Body of pancreas (tissue), 4 donors: ENCODE measurements at regions not wholly inside any gene's neighbourhood (a gene's known extent, or its start where the extent isn't known, plus 50 kb on each side); places are given as distances from the start of the nearest gene placed in this dataset.

Experiments
- ATAC-seq: fragments of 150-250 bp; one replicate; pipeline ENCODE4 v1.9.1; 2016
- DNase-seq, 4 donors: peaks; one replicate each; pipeline ENCODE4 v3.0.0-alpha.2; 2019
- H3K27ac ChIP-seq, 4 donors: fragments of 200-600 bp; sonication (generic); 1 replicate in 3 of 4; 2 replicates in 1 of 4; pipeline versions ENCODE4 v1.5.1 to v1.6.1; 2016 to 2019; ENCODE audit warnings: mild to moderate bottlenecking in 1 of 4, mixed read lengths in 1 of 4, moderate library complexity in 1 of 4
- H3K27me3 ChIP-seq, 2 donors: fragments of 200-600 bp; sonication (generic); one replicate each; pipeline ENCODE4 v1.6.0; 2016; ENCODE audit warnings: mild to moderate bottlenecking in 1 of 2
- H3K36me3 ChIP-seq, 2 donors: fragments of 200-600 bp; sonication (generic); replicated peaks in 1 of 2; 2 replicates each; pipeline ENCODE4 v1.5.1; 2016; ENCODE audit warnings: low read depth in 2 of 2; ENCODE audit not compliant: insufficient read depth in 1 of 2
- H3K4me1 ChIP-seq: fragments of 200-600 bp; sonication (generic); one replicate; pipeline ENCODE4 v1.6.0; 2016
- H3K4me3 ChIP-seq, 2 donors: fragments of 200-600 bp; sonication (generic); 1 replicate in 1 of 2; 2 replicates in 1 of 2; pipeline ENCODE4 v1.5.1; 2016 to 2019
- H3K9me3 ChIP-seq, 3 donors: fragments of 200-600 bp; sonication (generic); 1 replicate in 2 of 3; 2 replicates in 1 of 3; pipeline ENCODE4 v1.5.1; 2016
- CTCF ChIP-seq, 7 experiments: fragments of 450-650 bp in 4 of 7; fragments of 200-600 bp in 3 of 7; sonication (generic) in 3 of 7; IDR thresholded peaks; one replicate each; pipeline ENCODE4 v1.5.1; 2016 to 2019; ENCODE audit warnings: antibody characterized with exemption in 7 of 7
- POLR2A ChIP-seq, 3 donors: fragments of 450-650 bp; IDR thresholded peaks; one replicate each; pipeline ENCODE4 v1.6.1; 2016; ENCODE audit warnings: antibody characterized with exemption in 3 of 3, mild to moderate bottlenecking in 2 of 3
- WGBS, 2 donors: methylation state at CpG; one replicate each; pipeline ENCODE4 v1.1.5; 2017; 5-methylcytosine and 5-hydroxymethylcytosine counted together
- intact Hi-C: fragments of 100-400 bp; cut with DNase I; formaldehyde crosslinking; loops from one replicate; pipeline ENCODE4 v1.15.1; 2023

- peaks cover 11% of the 10 kb centered on the region for H3K4me1 ChIP-seq
- WGBS, 2 donors: 42 to 56% methylated on average over 6 of the region's 6 CpGs
- H3K9me3 ChIP-seq: no peaks in the 10 kb centered on the region
- no peaks in the 10 kb centered on the region for H3K27me3 ChIP-seq
- H3K27ac ChIP-seq: no peak overlapping the region
- no peak overlapping the region for H3K4me3 ChIP-seq
- H3K36me3 ChIP-seq: no peaks in the 10 kb centered on the region
- ATAC-seq (no peak), DNase-seq (no peak)
- intact Hi-C loops: no loop called here
- no peak for TF ChIP-seq CTCF (IDR thresholded peaks at IDR 0.05)
- TF ChIP-seq POLR2A (IDR thresholded peaks at IDR 0.05): no peak
Measured at GRCh38 chr16:8510160-8510559, 80.2 kb downstream of the TMEM114 start.

GRCh38 chr16:8505327-8505991, 84.9 kb downstream of the TMEM114 start:
- Histone ChIP-seq H3K9me3 (no peaks in the 10 kb centered on the region), H3K36me3 (no peaks in the 10 kb centered on the region), H3K27ac (peak overlapping the region in 3 of 4 donors; percentile 25 to 58 (median 33)), H3K4me1 (peaks cover 17% of the 10 kb centered on the region), H3K4me3 (no peak overlapping the region), H3K27me3 (no peaks in the 10 kb centered on the region)
- 12 to 13% methylated on average over 7 of the region's 7 CpGs for WGBS, 2 donors
- DNase-seq (no peak), ATAC-seq (peak; percentile 91)
- intact Hi-C loops: no loop called here
- TF ChIP-seq POLR2A (IDR thresholded peaks at IDR 0.05) (no peak), CTCF (IDR thresholded peaks at IDR 0.05) (no peak)

- Histone ChIP-seq H3K27me3 (no peaks in the 10 kb centered on the region), H3K9me3 (no peaks in the 10 kb centered on the region), H3K27ac (no peak overlapping the region), H3K4me1 (peaks cover 17% of the 10 kb centered on the region), H3K4me3 (no peak overlapping the region), H3K36me3 (no peaks in the 10 kb centered on the region)
- ATAC-seq (no peak), DNase-seq (no peak)
- intact Hi-C loops: no loop called here
- WGBS, 2 donors: 59 to 69% methylated on average over 2 of the region's 2 CpGs
- TF ChIP-seq POLR2A (IDR thresholded peaks at IDR 0.05) (no peak), CTCF (IDR thresholded peaks at IDR 0.05) (no peak)
Measured at GRCh38 chr16:8502446-8502845, 87.9 kb downstream of the TMEM114 start.

GRCh38 chr16:8500351-8500750, 90.0 kb downstream of the TMEM114 start:
- DNase-seq (no peak), ATAC-seq (no peak)
- Histone ChIP-seq H3K36me3 (no peaks in the 10 kb centered on the region), H3K9me3 (no peaks in the 10 kb centered on the region), H3K27ac (no peak overlapping the region), H3K4me1 (peaks cover 8% of the 10 kb centered on the region), H3K4me3 (no peak overlapping the region), H3K27me3 (no peaks in the 10 kb centered on the region)
- 7 to 13% methylated on average over 1 of the region's 1 CpG for WGBS, 2 donors
- intact Hi-C loops: no loop called here
- TF ChIP-seq CTCF (IDR thresholded peaks at IDR 0.05): no peak
- TF ChIP-seq POLR2A (IDR thresholded peaks at IDR 0.05): no peak

GRCh38 chr16:8496364-8496763, 93.9 kb downstream of the TMEM114 start:
- DNase-seq: no peak
- 63 to 65% methylated on average over 3 of the region's 3 CpGs for WGBS, 2 donors
- H3K27ac ChIP-seq: no peak overlapping the region
- intact Hi-C loops: no loop called here
- ATAC-seq: no peak
- H3K4me3 ChIP-seq: no peak overlapping the region
- H3K27me3 ChIP-seq: no peaks in the 10 kb centered on the region
- no peaks in the 10 kb centered on the region for H3K36me3 ChIP-seq
- TF ChIP-seq CTCF (IDR thresholded peaks at IDR 0.05) (no peak), POLR2A (IDR thresholded peaks at IDR 0.05) (no peak)
- H3K9me3 ChIP-seq: no peaks in the 10 kb centered on the region
- no peaks in the 10 kb centered on the region for H3K4me1 ChIP-seq
